ENCODE measurements at regions not wholly inside any gene's neighbourhood (a gene's known extent, or its start where the extent isn't known, plus 50 kb on each side); places are given as distances from the start of the nearest gene placed in this dataset.

- no peak overlapping the region for H2AFZ ChIP-seq (ENCODE audit: low read depth)
- POLR2A ChIA-PET: interaction anchor here (0.6 to 2.0 kb wide), 4 partner anchors 12 to 210 kb away, joined by 3 to 12 read pairs (median 4); no protein-coding TSS in a partner anchor
- CTCF ChIA-PET: interaction anchor here (0.7 to 1.5 kb wide), 9 partner anchors 16 to 262 kb away, joined by 3 to 7 read pairs (median 3); no protein-coding TSS in a partner anchor
- H3K9me2 ChIP-seq: no peaks in the 10 kb centered on the region
- TF ChIP-seq GABPA (IDR thresholded peaks at IDR 0.05; ENCODE audit: low read depth) (no peak), RCOR1 (IDR thresholded peaks at IDR 0.05; ENCODE audit: low read length) (no peak), MEF2A (IDR thresholded peaks at IDR 0.05; ENCODE audit: borderline replicate concordance, low read depth) (no peak), JUND (IDR thresholded peaks at IDR 0.05) (no peak), ZBTB33 (IDR thresholded peaks at IDR 0.05; ENCODE audit: borderline replicate concordance, low read depth) (no peak), CTCF (IDR thresholded peaks at IDR 0.05) (no peak), FOXM1 (IDR thresholded peaks at IDR 0.05; ENCODE audit: low read depth) (no peak), NRF1 (IDR thresholded peaks at IDR 0.05; ENCODE audit: low read depth, low read length) (no peak), POLR2AphosphoS5 (IDR thresholded peaks at IDR 0.05; ENCODE audit: low read depth, low read length) (no peak), TEAD4 (IDR thresholded peaks at IDR 0.05; ENCODE audit: borderline replicate concordance, insufficient read depth) (no peak), ELF1 (IDR thresholded peaks at IDR 0.05) (no peak), TCF12 (IDR thresholded peaks at IDR 0.05) (no peak), EP300 (IDR thresholded peaks at IDR 0.05; ENCODE audit: borderline replicate concordance in 1 of 2, low read depth in 1 of 2, low read length in 1 of 2) (no peak), RFX5 (IDR thresholded peaks at IDR 0.05; ENCODE audit: low read length) (no peak), TAF1 (IDR thresholded peaks at IDR 0.05; ENCODE audit: borderline replicate concordance, low read depth, low read length) (no peak), SIN3A (IDR thresholded peaks at IDR 0.05; ENCODE audit: borderline replicate concordance, low read depth, low read length) (no peak), IRF3 (IDR thresholded peaks at IDR 0.05; ENCODE audit: low read depth, low read length) (no peak), USF1 (IDR thresholded peaks at IDR 0.05; ENCODE audit: borderline replicate concordance, low read depth) (no peak), PBX3 (IDR thresholded peaks at IDR 0.05) (no peak), CHD2 (IDR thresholded peaks at IDR 0.05; ENCODE audit: low read length, partially characterized antibody) (no peak)
- H3K4me1 ChIP-seq (ENCODE audit: control insufficient read depth in 1 of 2, insufficient read depth in 2 of 2, low read depth in 1 of 2, low read length in 1 of 2): peaks cover 25 to 94% of the 10 kb centered on the region in 2 experiments; a peak in 3 of 4 replicates
- no peak for DNase-seq
- H3K79me2 ChIP-seq (ENCODE audit: insufficient read depth): no peaks in the 10 kb centered on the region
- peaks cover 24% of the 10 kb centered on the region for H3F3A ChIP-seq (replicated peaks; ENCODE audit: insufficient read depth)
- no peak overlapping the region for H3K4me3 ChIP-seq (ENCODE audit: low read depth in 2 of 2, low read length in 1 of 2)
- H4K20me1 ChIP-seq (ENCODE audit: insufficient read depth): peaks cover 8% of the 10 kb centered on the region
- H3K27ac ChIP-seq (ENCODE audit: low read depth in 2 of 2, low read length in 1 of 2): peak overlapping the region; percentile 47 to 77
- no peaks in the 10 kb centered on the region for H3K36me3 ChIP-seq (replicated peaks in 1 of 2; ENCODE audit: control insufficient read depth in 1 of 2, insufficient read depth in 2 of 2, low read length in 1 of 2)
- H3K4me2 ChIP-seq: peak overlapping the region; percentile 42; the same call in 1 of the 2 replicates
- no peak overlapping the region for H3K9ac ChIP-seq
- no peaks in the 10 kb centered on the region for H3K9me3 ChIP-seq
- no peaks in the 10 kb centered on the region for H3K27me3 ChIP-seq (ENCODE audit: insufficient read depth)
- WGBS (ENCODE audit: low lambda C conversion rate): 71% methylated on average over 13 of the region's 15 CpGs
Observed at GRCh38 chr16:85353839-85354685, 241.8 kb upstream of the CIBAR2 start.
